ENCODE measurements at regions not wholly inside any gene's neighbourhood (a gene's known extent, or its start where the extent isn't known, plus 50 kb on each side); places are given as distances from the start of the nearest gene placed in this dataset.

GRCh38 chr11:8746331-8746974, 63.9 kb downstream of the RPL27A start:
- Histone ChIP-seq H3K27ac (peak overlapping the region; percentile 17), H3K4me3 (no peak overlapping the region), H4K20me1 (ENCODE audit: insufficient read depth, poor library complexity, severe bottlenecking) (no peaks in the 10 kb centered on the region), H3K9me2 (replicated peaks; ENCODE audit: insufficient read depth) (no peaks in the 10 kb centered on the region), H3K4me2 (no peak overlapping the region), H3K27me3 (no peaks in the 10 kb centered on the region), H2AFZ (no peak overlapping the region), H3K36me3 (replicated peaks; ENCODE audit: insufficient read depth, low read depth) (no peaks in the 10 kb centered on the region), H3K9me3 (ENCODE audit: low read depth) (no peaks in the 10 kb centered on the region), H3K4me1 (ENCODE audit: insufficient read depth) (peaks cover 9% of the 10 kb centered on the region), H3K79me2 (peaks cover 16% of the 10 kb centered on the region)
- 56% methylated on average over 2 of the region's 2 CpGs for WGBS (ENCODE audit: low lambda C conversion rate, missing lambda C conversion rate)
- TF ChIP-seq, protein P1, sequence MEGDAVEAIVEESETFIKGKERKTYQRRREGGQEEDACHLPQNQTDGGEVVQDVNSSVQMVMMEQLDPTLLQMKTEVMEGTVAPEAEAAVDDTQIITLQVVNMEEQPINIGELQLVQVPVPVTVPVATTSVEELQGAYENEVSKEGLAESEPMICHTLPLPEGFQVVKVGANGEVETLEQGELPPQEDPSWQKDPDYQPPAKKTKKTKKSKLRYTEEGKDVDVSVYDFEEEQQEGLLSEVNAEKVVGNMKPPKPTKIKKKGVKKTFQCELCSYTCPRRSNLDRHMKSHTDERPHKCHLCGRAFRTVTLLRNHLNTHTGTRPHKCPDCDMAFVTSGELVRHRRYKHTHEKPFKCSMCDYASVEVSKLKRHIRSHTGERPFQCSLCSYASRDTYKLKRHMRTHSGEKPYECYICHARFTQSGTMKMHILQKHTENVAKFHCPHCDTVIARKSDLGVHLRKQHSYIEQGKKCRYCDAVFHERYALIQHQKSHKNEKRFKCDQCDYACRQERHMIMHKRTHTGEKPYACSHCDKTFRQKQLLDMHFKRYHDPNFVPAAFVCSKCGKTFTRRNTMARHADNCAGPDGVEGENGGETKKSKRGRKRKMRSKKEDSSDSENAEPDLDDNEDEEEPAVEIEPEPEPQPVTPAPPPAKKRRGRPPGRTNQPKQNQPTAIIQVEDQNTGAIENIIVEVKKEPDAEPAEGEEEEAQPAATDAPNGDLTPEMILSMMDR (IDR thresholded peaks at IDR 0.05; ENCODE audit: poor library complexity): no peak
- no peak for TF ChIP-seq EZH2 (IDR thresholded peaks at IDR 0.05; ENCODE audit: borderline replicate concordance)
- no peak for TF ChIP-seq EZH2phosphoT487 (IDR thresholded peaks at IDR 0.05; ENCODE audit: low read depth, severe bottlenecking, unreplicated experiment)
- no peak for DNase-seq (ENCODE audit: low spot score)

DNA sequence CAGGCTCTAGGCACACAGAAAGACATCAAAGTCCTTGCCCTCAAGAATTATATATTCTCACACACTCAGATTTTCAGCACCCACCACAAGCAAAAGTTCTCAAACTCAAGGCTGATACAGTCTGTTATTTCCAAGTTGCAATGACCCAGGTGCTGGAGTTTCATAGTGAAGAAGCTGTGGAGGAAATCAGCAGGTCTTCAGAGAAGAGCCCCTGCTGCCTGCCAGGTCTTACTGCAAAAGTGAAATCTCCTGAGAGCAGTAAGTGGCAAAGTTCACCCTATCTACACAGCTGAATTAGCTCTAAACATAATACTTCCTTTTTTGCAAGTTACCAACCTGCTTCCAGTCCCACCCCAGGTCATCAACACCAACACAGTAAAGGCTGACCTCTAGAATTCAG, 64.6 kb downstream of the RPL27A start:
- Histone ChIP-seq H3K4me1 (ENCODE audit: insufficient read depth) (peaks cover 9% of the 10 kb centered on the region), H3K9me3 (ENCODE audit: low read depth) (no peaks in the 10 kb centered on the region), H3K4me3 (no peak overlapping the region), H3K27ac (peak overlapping the region; percentile 17), H4K20me1 (ENCODE audit: insufficient read depth, poor library complexity, severe bottlenecking) (no peaks in the 10 kb centered on the region), H3K27me3 (no peaks in the 10 kb centered on the region), H3K4me2 (no peak overlapping the region), H3K79me2 (peaks cover 23% of the 10 kb centered on the region), H2AFZ (no peak overlapping the region), H3K36me3 (replicated peaks; ENCODE audit: insufficient read depth, low read depth) (no peaks in the 10 kb centered on the region), H3K9me2 (replicated peaks; ENCODE audit: insufficient read depth) (no peaks in the 10 kb centered on the region)
- DNase-seq (ENCODE audit: low spot score): no peak
- TF ChIP-seq, protein P1 (IDR thresholded peaks at IDR 0.05; ENCODE audit: poor library complexity): no peak
- TF ChIP-seq EZH2 (IDR thresholded peaks at IDR 0.05; ENCODE audit: borderline replicate concordance): no peak
- no peak for TF ChIP-seq EZH2phosphoT487 (IDR thresholded peaks at IDR 0.05; ENCODE audit: low read depth, severe bottlenecking, unreplicated experiment)

- TF ChIP-seq EZH2phosphoT487 (IDR thresholded peaks at IDR 0.05; ENCODE audit: low read depth, severe bottlenecking, unreplicated experiment): no peak
- TF ChIP-seq, protein P1 (IDR thresholded peaks at IDR 0.05; ENCODE audit: poor library complexity): no peak
- no peak for TF ChIP-seq EZH2 (IDR thresholded peaks at IDR 0.05; ENCODE audit: borderline replicate concordance)
- H3K4me2 ChIP-seq: no peak overlapping the region
- no peaks in the 10 kb centered on the region for H3K9me2 ChIP-seq (replicated peaks; ENCODE audit: insufficient read depth)
- no peaks in the 10 kb centered on the region for H3K27me3 ChIP-seq
- no peak for DNase-seq (ENCODE audit: low spot score)
- no peaks in the 10 kb centered on the region for H3K36me3 ChIP-seq (replicated peaks; ENCODE audit: insufficient read depth, low read depth)
- H3K4me3 ChIP-seq: no peak overlapping the region
- H3K4me1 ChIP-seq (ENCODE audit: insufficient read depth): peaks cover 9% of the 10 kb centered on the region
- H3K27ac ChIP-seq: no peak overlapping the region
- no peak overlapping the region for H2AFZ ChIP-seq
- 91% methylated on average over 2 of the region's 2 CpGs for WGBS (ENCODE audit: low lambda C conversion rate, missing lambda C conversion rate)
- no peaks in the 10 kb centered on the region for H4K20me1 ChIP-seq (ENCODE audit: insufficient read depth, poor library complexity, severe bottlenecking)
- no peaks in the 10 kb centered on the region for H3K9me3 ChIP-seq (ENCODE audit: low read depth)
- peaks cover 32% of the 10 kb centered on the region for H3K79me2 ChIP-seq
Observed at GRCh38 chr11:8748317-8748716, 65.7 kb downstream of the RPL27A start.

Data from hepatocyte (in vitro differentiated cells).